HuH-7 (cell line): ENCODE measurements at regions not wholly inside any gene's neighbourhood (a gene's known extent, or its start where the extent isn't known, plus 50 kb on each side); places are given as distances from the start of the nearest gene placed in this dataset.
"Not testable (repeated sequence)": the region's sequence is repeated elsewhere in the genome, so short reads cannot be mapped to it uniquely, and the experiment has no call there.

Experiments
- DNase-seq: peaks from one replicate; pipeline ENCODE4 v3.0.0; 2011; ENCODE audit warnings: low spot score

DNA sequence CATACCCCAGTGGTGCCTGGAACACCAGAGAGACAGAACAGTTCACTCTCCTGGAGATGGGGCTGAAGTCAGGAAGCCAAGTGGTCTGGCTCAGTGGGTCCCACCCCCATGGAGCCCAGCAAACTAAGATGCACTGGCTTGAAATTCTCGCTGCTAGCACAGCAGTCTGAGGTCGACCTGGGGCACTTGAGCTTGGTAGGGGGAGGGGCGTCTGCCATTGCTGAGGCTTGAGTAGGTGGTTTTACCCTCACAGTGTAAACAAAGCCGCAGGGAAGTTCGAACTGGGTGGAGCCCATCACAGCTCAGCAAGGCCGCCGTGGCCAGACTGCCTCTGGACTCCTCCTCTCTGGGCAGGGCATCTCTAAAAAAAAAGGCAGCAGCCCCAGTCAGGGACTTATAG lies 272.0 kb downstream of the KLF13 start:
- no peak for DNase-seq

DNA sequence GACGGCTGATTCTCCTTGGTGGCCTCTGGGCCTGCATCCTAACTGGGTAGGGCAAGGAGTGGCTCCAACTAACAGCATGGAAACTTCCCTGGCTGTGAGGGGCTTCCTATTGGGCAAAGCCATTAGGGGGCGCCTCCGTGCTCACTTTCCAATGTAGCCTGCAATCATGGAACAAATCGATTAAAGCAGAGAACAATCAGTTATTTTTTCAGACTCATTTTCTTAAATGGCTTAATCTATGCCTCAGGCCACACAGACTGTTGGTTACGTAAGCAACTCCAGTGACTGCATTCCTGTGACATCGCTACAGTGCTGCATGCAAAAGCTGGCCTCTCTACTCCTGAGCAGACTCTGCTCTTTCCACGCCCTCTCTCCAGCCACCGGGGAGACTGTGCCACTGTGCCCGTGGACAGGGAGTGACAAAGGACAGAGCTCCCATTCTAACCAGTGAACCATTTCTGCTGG lies 278.9 kb downstream of the KLF13 start:
- DNase-seq, result no peak

DNA sequence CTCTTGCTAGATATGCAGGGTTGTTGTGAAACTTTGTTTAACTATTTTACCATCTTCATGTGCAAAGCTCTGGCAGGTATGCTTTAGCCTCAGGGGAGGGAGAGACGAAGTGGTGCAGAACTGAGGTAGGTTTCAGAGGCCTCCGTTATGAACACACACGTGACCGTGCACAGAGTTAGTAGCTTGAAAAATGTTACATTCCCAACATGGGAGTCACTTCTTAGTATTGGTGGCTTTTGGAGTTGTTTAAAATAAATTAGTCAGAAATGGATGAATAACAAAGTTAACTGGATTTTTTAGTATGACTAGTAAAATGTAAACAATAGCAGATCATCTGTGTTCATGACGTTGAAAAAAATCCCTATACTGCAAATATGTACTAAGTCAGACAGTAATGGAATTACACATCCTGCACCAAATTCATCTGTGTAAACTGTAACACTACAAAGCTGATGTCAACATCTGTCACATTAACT lies 279.6 kb downstream of the KLF13 start:
- DNase-seq, result no peak

DNA sequence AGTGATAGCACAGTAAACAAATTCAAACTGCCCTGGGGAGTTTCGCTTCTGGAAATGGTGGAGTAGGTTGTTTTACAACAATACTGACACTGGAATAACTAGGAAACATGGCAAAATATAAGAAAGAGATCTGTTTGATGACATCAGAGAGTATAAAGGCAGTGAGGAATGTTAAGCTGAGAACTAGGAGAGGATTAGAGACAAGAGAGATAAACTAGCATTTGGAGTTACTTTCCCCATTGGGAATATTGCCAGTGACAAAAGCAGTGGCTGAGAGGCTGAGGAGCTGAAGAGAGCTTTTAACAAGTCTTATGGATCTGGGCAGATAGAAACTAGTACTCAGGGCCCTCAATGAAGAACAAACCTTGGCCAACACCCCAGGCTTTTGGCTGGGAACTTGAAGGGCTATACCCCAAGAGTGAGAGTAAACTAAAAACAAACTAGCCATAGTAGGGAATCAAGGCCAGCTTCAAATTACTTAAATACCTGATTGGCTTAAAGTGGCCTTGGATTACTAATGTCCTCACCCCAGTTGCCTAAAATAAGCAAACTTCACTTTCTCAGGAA lies 280.4 kb downstream of the KLF13 start:
- DNase-seq, result no peak

DNA sequence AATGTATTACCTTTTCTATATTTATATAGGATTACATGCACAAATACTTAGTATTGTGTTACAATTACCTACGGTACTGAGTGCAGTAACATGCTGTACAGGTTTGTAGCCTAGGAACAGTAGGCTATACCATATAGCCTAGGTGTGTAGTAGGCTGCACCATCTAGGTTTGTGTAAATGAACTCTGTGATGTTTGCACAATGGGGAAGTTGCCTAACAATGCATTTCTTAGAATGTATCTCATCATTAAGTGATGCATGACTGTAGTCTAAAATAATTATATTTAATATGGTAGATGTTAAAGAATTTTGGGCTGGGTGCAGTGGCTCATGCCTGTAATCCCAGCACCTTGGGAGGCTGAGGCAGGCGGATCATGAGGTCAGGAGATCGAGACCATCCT lies 281.0 kb downstream of the KLF13 start:
- DNase-seq, result no peak

DNA sequence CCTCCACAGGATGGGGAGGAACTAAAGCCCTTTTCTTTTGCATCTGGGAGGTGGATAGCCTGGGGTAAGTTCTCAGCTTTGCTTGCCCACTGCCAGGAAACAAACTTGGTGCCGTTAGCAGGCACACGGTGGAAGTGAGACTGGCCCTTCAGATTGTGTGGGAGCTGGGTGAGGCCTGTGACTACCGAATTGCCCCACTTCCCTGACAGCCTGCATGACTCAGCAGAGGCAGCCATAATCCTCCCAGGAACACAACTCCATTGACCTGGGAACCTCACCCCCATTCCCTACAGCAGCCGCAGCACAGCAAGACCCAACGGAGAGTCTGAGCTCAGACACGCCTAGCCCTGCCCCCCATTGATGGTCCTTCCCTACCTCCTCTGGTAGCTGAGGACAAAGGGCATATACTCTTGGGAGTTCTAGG lies 282.6 kb downstream of the KLF13 start:
- no peak for DNase-seq

DNA sequence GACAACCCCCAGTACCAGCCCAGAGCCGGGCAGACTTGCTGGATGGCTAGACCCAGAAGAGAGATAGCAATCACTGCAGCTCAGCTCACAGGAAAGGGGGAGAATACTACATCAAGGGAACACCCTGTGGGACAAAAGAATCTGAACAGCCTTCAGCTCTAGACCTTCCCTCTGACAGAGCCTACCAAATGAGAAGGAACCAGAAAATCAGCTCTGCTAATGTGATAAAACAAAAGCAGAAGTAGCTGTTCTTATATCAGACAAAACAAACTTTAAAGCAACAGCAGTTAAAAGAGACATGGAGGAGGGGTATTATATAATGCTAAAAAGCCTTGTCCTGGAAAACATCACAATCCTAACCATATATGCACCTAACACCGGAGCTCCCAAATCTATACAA lies 283.3 kb downstream of the KLF13 start:
- no peak for DNase-seq

DNA sequence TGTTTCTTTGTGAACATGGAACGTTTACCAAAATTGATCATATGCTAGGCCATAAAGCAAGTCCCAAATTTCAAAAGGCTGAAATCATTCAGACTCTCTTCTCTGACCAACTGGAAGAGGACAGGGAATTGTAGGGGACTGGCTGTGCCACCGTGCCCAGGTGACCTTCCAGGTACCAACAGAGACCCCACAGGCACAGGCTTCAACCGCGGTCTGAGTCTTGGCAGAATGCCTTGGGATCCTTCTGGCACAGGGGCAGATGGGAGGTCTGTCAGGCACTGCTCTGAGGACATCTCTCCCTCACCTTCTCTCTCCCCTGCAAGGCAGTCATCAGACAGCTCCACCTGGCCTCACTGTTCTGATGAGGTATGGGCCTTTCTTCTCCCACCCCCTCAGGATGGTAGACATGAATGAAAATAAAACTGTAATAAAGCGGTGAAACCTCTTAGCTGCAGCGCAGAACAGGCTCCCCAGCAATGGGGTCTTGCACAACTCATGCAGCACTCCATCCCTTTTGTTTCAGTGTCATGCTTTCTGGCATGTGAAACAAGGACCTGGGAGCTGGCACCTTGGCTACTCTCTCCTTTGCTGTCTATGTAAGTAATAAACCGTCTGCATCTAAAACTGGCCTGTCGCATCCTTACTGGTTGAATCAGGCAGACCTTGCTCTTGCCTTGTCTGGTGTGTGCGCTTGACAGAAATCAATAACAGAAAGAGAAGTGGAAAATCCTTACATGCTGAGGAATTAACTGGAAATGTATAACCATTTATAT lies 289.2 kb downstream of the KLF13 start:
- no peak for DNase-seq

DNA sequence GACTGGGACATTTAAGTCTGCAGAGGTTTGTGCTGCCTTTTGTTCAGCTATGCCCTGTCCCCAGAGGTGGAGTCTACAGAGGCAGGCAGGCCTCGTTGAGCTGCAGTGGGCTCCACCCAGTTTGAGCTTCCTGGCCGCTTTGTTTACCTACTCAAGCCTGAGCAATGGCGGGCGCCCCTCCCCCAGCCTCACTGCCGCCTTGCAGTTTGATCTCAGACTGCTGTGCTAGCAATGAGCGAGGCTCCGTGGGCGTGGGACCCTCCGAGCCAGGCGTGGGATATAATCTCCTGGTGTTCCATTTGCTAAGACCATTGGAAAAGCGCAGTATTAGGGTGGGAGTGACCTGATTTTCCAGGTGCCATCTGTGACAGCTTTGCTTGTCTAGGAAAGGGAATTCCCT lies 296.7 kb downstream of the KLF13 start:
- DNase-seq, result not testable (repeated sequence)

DNA sequence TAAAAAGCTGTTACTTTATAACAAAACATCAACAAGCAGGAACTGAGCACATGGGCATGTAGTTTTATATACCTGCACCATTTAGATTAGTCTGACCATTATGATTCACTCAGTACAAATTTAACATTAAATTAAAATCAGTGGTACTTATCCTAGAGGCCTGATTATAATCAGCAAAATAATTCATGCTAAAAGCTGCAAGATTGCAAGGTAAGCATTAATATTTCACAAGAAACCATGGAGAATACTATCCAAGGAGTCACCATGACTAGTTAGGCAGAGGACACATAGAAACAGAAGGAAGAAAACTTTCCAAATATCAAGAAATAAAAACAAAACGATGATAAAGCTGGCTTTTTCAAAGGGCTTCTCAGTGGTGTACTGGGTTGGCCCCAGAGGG lies 297.5 kb downstream of the KLF13 start:
- not testable (repeated sequence) for DNase-seq

DNA sequence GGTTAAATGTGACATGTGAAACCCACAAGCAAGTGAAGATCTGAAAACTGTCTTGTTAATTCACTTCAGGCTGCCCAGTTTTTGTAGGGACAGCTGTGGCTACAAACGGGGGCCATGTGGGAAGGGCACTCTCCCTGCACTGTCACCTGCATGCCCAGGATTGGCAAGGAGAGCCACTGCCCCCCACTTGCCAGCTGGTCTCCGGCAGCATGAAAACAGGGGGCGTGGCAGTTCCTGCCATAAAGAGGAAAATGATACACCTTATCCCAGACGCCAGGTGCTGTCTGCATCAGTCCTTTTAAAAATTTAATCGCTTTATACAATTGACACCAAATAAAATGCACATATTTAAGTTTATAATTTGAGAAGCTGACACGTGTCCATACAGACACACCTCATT lies 309.1 kb downstream of the KLF13 start:
- DNase-seq, result not testable (repeated sequence)

DNA sequence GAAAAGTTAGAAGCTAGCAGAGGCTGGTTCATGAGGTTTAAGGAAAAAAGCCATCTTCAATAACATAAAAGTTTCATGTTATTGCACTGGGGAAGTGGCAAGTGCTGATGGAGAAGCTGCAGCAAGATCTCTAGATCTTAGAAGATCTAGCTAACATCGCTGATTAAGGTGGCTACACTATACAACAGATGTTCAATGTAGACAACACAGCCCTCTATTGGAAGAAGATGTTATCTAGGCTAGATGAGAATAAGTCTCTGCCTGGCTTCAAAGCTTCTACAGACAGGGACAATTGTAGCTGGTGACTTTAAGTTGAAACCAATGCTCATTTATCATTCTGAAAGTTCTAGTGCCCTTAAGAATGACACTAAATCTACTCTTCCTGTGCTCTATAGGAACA lies 310.3 kb downstream of the KLF13 start:
- not testable (repeated sequence) for DNase-seq

DNA sequence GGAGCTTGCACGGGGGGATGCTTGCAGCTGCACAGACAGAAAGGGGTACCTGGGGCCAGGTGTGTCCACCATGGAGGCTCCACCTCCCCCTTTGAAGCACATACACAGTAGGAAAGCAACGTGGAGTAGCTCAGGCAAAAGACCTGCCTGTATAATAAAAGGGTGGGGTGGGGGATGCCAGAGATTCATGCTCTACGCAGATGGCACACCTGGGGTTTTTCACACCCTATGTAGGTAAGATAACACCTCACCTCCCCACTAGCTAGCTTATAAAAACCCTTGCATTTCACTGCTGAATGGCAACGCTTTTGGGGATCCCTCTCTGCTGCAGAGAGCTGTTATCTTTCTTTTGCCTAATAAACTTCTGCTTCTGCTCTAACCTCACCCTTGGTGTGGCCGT lies 317.3 kb downstream of the KLF13 start:
- not testable (repeated sequence) for DNase-seq

DNA sequence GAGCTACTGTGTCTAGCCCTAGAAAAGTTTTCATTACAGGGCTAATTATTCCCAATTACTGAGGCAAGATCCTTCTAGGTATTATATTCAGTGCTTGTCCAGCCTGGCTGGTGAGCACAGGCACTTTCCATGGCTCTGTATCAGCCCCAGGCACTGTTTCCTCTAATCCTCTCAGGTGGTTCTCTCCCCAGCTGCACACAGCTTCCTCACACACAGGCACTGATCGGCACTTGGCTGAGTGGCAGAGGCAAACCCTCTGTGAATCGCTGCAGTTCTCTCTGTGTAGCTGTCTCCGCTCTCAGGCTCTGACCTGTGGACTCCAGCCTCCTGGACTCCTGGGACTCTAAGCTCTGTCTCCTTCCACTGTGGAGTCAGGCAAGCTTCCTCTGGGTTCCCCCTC lies 318.1 kb downstream of the KLF13 start:
- not testable (repeated sequence) for DNase-seq

DNA sequence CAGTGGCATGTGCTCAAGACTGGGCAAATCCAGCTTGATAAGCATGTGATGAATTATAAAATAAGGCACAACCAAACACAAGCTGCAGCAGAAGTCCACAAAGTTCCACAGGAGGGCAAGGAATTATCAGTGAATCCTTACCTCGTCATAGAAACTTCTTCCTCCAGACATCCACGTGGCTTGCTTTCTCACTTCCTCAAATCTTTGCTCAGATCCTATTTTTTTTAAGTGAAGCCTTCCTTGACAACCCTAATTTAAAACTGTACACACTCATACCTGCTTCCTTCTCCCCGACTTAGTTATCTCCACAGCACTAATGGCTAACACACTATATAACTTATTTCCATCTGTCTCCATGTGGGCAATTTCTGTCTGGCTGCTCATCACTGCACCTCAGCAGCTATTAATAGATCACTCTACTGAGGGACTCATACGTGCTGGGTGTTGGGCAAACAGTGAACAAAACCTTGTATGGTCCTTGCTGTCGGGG lies 320.7 kb downstream of the KLF13 start:
- DNase-seq, result not testable (repeated sequence)

DNA sequence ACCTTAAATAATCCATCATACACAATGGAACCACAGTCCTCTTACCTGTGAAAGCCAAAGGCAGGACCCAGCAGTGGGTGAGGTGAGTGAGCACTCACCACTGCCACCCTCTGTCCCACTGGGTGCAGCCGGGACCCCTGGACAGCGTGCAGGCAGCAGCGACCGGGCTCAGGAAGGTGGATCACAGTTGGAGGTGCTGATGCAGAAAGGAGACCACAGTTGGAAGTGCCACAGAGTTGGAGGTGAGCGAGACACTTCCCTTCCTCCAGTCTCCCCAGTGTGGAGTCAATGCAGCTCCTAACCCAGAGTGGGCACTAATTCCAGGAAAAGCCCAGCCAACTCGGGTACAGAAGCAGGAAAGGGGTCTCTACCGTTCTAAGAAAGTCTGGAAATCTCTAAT lies 323.0 kb downstream of the KLF13 start:
- DNase-seq, result not testable (repeated sequence)

DNA sequence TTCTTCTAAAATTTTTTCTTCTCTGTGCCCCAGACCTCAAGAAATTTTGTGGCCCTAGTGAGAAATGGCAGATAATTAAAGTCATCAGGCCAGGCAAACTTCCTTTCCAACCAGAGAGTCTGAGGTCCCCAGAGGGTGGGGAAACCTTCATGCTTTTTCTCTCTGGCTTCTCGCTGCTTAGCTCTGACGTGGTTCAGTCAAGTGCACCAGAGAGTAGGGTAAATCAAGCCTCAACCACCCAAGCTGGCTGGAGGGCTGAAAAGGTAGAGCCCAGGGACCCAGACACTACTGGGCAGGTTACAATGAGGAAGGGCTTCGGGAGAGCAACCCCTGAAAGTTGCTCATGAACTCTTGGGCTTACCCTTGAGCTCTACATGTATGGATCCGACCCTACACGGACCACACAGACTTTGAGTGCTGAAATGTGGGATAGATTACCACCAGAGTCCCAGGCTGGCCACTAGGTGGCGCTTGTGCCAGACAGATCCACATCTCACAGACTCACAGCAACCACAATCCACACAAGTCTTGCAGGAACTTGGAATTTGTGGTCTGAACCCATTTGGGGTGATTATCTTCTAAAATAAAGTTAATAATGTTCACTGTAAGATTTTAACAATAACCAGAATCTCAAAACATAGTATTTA lies 323.5 kb downstream of the KLF13 start:
- not testable (repeated sequence) for DNase-seq

DNA sequence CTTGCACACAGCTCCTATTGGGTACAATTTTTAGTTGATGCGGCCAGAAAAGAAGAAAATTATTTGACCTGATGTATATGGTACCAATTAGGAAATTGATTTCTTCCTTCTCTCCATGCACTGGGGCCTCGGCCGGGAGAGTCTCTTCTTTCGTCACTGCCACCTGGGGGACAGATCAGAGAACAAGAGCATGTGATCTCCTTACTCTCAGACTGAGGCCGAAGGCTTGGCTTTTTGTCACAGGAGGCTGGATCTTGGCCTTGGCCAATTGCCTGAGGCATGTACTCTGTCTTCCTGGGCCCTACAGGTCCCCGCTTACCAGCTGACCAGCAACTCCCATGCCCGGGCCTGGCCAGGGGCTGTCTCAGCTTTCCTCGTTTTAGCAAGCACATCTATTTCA lies 330.3 kb downstream of the KLF13 start:
- DNase-seq, result not testable (repeated sequence)

DNA sequence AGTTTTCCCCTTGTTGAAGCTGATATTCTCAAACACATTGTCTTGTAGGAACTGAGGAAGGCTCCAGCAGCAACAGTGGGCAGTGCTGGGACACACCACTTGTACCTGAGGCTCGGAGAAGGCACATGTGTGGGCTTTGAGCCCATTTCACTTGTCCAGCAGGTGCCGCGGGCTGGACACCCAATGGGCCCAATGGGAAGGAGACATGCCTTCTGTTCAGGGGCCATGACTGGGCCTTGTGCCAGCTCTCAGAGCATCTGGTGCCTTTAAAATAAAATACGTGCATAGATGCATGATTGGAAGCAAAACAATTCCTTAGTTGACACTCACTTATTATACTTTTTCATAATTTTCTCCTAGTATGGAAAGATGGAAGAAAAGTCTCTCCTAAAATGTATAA lies 334.2 kb downstream of the KLF13 start:
- DNase-seq, result no peak

DNA sequence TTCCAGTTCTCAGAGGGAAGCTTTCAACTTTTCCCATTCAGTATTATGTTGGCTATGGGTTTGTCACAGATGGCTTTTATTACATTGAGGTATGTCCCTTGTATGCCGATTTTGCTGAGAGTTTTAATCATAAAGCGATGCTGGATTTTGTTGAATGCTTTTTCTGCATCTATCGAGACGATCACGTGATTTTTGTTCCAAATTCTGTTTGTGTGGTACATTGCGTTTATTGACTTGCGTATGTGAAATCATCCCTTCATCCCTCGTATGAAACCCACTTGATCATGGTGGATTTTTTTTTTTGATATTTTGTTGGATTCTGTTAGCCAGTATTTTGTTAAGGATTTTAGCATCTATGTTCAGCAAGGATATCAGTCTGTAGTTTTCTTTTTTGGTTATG lies 339.1 kb downstream of the KLF13 start:
- DNase-seq, result not testable (repeated sequence)

DNA sequence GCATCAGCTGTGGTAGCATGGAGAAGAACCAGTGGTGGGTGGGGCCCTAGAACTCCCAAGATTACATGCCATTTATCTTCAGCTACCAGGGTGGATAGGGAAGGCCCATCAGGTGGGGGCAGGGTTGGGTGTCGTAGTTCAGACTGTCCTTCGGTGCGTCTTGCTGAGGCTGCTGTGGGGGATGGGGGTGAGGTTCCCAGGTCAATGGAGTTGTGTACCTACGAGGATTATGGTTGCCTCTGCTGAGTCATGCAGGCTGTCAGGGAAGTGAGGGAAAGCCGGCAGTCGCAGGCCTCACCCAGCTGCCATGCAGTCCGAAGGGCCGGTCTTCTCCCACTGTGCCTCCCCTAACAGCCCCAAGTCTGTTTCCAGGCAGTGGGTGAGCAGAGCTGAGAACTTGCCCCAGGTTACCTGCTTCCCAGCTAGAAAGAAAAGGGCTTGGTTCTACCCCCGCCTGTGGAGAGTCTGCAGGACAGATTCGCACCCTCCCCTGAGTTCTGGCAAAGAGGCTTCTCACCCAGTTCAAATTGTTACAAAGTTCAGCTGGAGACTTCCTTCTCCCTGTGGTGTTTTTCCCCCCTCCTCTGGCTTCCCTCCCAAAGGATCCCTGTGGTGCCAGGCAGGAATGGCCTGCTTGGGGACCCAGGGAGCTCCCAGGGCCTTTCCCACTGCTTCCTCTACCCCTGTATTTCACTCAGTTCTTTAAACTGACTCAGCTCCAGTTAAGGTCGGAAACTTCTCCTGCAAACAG lies 342.7 kb downstream of the KLF13 start:
- not testable (repeated sequence) for DNase-seq

DNA sequence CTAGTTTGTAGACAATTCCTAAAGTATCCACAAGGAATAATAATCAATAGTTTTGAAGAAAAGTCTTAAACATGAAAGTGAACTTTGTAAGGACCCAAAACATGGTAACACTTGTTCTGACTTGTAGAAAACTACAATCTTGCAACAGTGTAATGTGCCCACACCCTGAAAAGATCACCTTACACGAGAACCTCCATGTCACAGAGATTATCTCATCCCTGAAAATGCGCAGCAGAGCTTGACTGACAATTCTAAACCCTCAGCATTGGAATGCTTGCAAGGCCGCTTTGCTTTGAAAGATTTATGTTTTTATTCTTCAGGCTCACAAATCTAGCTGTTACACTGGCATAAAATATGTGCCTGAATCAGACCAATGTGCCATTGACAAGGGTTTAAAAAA lies 346.6 kb downstream of the KLF13 start:
- DNase-seq, result not testable (repeated sequence)
